ENCODE measurements at regions not wholly inside any gene's neighbourhood (a gene's known extent, or its start where the extent isn't known, plus 50 kb on each side); places are given as distances from the start of the nearest gene placed in this dataset.

- TF ChIP-seq, protein P1, sequence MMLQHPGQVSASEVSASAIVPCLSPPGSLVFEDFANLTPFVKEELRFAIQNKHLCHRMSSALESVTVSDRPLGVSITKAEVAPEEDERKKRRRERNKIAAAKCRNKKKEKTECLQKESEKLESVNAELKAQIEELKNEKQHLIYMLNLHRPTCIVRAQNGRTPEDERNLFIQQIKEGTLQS (IDR thresholded peaks at IDR 0.05), result no peak
- TF ChIP-seq, protein P1 (CRISPR knock-in tag; conservative IDR thresholded peaks at IDR 0.05), result no peak
- no peak for TF ChIP-seq ZNF41 (CRISPR knock-in tag; conservative IDR thresholded peaks at IDR 0.05)
- TF ChIP-seq POLR2A (conservative IDR thresholded peaks at IDR 0.05), result no peak
- TF ChIP-seq CEBPB (tag; IDR thresholded peaks at IDR 0.05), result no peak
- TF ChIP-seq EZH2 (IDR thresholded peaks at IDR 0.05; ENCODE audit: borderline replicate concordance, low read depth, low read length), result no peak
These were observed 864.8 kb downstream of the EPHA4 start for GRCh38 chr2:220707261-220707660.

Measured in K562 (cell line).